Stimulated activated CD4-positive, alpha-beta T cell treated with anti-CD3 and anti-CD28 coated beads, Interleukin-2, amount 100 ng/mL, for 4 hours (primary cell): ENCODE measurements at regions not wholly inside any gene's neighbourhood (a gene's known extent, or its start where the extent isn't known, plus 50 kb on each side); places are given as distances from the start of the nearest gene placed in this dataset.
A peak's percentile ranks its signal among the peaks of the same experiment; 100 is the strongest.

Experiments
- DNase-seq: peaks from one replicate; pipeline ENCODE4 v3.0.0-alpha.2; 2020; ENCODE audit warnings: low read depth

DNA sequence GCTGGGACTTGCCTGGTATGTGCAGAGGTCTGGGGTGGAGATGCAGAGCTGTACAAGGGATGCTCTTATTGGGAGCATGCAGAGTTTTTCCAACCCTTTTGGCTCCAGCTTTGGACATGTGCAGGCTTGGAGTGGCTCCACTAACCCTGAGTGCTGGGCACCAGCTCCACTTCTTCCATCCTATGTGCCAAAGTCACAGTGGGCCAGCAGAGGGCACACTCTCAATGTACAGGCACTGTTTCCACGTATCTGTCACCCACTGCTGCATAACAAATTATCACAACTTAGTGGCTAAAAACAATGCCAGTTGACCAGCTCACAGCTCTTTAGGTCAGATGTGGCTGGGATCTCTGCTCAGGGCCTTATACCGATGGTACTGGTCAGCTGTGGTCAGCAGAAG, 631.8 kb downstream of the AJAP1 start:
- DNase-seq: peak; percentile 12

DNA sequence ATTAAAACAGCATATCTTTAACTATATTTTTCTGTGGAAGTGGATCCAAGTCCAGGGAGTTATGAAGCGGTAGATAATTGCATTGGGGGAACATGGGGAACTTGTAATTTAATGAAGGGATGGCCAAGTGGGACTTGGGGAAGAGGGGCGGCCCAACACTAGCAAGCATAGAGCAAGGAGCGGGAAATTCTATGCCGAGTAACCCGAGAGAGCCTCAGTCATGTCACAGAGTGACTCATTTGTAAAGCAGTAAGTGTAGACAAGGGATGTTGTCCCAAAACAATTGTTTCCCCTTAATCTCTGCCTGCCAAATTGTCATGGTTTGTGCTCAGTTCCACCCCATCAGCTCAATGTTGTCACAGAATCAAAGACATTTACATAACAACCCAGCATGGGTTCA, 620.1 kb downstream of the AJAP1 start:
- DNase-seq: no peak

DNA sequence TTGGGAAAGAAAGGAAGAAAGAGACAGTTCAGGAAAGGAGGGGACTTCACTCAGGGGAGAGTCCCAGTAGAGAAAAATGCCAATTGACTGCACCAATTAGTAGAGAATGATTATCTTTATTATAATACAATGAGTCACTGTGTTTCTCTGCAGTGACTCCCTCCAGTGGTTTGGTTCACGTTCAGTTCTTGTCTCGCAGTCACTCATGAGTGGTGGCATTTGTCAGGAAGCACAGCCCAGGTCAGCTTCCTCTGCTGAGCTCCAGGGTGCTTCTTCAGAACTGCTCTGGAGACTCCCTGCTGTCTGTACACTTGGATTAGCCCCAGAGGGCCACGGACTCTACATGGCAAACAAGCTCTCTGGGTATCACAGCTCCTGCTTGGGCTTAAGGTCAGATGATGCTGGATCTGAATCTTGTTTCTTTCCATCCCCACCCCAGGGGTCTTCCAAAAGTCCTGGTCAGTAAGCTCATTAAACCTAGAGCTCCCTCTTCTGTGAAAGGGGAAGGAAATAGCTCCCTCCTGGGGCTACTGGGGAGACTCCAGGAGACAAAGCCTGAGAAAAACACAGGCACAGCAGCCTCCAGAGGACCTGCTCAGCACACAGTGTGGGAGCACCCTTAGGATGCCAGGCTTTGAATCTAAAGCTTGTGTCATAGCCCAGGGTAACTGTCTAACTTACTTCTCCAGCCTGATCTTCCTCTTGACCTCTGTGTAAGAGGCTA, 619.0 kb downstream of the AJAP1 start:
- no peak for DNase-seq

DNA sequence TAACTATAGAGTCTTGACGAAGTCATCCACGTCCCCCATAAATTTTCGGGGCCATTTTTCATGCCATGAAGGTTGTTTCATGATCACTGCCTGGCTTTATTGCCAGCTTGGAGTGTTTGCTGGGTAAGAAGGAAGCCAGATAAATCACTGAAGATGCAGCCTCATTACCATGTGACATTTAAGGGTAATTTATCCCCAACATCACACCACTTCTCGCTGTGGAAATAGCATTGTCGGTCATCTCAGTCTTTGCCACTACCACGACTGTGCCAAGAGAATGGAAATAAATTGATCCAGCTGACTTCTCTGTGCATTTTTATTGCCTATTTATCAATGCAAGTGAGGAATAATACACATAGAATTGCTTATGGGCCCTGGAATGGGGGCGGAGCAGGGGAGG, 617.9 kb downstream of the AJAP1 start:
- DNase-seq: no peak

DNA sequence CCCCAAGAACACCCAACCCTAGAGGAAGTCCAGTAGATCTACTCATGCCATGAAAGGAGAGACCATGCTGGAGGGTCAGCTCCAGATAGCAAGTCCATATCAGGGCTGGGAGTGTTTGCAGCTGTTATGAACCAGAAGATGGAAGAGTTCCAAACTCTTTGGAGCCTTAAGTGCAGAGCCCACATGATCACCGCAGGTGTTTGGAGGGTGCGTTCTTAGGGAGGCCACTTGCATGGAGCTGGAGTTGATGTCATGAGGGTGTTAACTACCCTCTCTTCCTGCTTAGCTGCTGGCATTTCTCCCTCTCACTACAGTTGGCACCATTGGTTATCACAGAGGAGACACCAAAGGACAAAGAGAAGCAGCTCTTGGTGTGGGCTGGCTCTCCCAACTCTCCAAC, 616.9 kb downstream of the AJAP1 start:
- DNase-seq: no peak

DNA sequence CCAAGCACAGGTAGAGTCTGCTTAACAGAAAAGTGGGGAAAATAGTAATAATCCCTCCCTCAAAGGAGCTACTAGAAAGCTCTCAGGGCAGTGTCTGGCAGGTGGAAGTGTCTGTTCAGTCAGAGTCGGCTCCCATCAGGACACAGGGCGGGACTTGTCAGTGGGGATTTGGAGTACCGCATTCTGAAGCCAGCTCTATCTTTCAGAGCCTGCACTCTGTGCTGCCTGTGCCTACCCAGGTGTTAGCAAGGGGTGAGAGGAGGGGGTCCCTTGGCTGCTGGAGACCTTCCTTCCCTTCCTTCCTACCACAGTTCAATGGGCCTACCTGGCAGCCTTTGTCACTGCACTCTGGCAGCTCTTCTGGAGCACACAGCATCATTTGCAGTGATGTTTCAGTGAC, 615.5 kb downstream of the AJAP1 start:
- DNase-seq: no peak

DNA sequence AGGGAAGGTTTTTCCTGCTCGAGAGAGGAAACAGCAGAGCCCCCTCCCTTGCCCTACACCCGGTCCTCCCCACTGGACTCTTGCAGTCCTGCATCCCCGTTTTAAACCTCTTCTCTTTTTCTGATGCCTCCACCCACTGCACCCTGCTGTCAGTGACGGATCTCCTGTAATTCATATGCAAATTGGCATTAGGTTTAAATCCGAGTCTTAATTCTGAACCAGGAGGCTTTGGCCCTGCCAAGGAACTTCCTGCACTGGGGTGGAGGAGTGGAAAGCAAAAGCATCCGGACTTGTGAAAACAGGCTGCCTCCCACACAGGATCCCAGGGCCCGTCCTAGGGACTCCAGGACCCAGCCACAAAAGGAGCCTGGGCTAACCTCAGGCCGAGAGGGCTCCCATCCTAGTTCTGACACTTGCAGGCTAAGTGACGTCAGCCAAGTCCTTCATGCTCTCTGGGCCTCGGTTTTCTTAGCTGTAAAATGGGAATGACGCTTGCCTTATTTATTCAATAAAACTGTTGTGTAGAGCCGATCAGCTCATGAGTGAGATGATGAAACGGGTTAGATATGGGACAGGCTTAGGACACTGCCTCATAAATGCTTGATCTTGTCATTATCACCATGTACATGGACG, 613.3 kb downstream of the AJAP1 start:
- no peak for DNase-seq

DNA sequence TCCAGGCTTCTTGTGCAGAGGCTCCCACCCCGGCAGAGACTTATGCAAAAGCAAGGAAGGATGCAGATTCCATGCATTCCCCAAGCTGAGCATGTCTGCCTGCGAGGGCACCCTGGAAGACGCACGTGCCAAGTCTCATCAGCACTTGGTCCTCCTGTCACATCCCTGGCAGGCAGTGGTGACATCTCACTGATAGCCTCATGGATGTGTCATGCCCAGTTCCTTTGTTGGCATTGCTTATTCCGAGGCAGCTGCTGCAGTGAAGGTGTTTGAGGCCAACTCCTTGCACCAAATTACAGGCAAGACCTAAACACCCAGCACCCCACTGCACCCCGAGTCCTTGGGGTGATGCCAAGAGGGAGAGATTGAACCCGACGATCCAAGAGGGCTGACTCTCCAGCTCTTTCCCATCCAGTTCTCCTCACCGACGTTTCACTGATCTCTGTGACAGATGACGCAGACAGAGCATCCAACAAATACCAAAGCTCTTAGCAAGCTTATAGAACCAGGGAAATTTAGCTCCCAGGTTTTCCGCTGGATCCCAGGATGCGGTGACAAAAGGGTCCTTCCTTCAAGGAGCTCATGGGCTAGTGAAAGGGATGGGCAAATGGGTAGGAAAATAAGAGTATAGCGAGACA, 611.1 kb downstream of the AJAP1 start:
- no peak for DNase-seq

DNA sequence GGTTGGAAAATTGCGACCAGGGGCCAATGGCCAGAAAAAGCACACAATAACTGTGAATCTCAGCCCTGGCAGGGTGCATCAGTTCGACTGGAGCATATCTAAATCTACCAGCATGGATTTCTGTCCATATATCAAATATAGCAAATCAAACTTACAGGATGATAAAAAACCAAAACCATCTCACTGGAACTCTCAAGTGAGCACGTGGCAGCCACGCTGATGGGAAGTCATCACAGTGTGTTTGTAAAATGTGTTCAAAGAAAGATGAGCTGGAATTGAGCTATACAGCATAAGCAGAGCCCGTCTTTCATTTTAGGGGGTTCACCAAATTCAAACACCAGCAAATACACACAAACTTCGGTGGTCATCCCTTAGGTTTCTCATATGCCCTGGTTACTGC, 610.1 kb downstream of the AJAP1 start:
- no peak for DNase-seq

DNA sequence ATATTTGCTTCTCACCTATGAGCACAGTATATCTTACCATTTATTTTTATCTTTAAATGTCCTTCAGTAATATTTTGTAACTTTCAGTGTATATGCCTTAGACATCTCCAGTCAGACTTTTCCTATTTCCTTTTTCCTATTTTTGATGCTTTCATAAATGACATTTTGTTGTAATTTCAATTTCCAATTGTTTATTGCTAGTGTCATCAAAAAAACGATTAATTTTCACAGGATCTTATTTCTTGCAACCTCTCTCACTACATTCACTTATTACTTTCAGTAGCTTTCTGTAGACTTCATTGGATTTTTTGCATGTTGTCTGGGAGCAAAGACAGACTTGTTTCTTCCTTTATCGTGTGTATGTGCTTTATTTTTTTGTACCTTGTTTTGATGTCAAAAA, 602.4 kb downstream of the AJAP1 start:
- no peak for DNase-seq

DNA sequence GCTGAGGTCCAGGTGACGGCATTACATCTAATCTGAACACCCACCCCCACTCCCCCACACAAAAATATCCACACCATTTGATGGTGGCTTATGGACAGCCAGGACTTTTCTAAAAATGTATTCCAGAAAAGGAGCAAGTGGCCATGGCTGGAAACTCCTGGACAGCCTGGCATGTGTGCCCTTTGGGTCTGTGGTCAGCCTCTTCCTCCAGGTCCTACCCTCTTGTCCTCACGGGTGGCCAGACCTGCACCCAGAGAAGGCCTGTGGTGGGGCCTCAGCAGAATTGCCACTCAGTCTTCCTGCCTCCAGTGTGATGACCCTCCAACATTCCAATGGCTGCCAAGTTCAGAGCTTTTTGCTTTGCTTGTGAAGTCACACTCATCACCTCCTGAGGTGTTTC, 600.6 kb downstream of the AJAP1 start:
- no peak for DNase-seq

DNA sequence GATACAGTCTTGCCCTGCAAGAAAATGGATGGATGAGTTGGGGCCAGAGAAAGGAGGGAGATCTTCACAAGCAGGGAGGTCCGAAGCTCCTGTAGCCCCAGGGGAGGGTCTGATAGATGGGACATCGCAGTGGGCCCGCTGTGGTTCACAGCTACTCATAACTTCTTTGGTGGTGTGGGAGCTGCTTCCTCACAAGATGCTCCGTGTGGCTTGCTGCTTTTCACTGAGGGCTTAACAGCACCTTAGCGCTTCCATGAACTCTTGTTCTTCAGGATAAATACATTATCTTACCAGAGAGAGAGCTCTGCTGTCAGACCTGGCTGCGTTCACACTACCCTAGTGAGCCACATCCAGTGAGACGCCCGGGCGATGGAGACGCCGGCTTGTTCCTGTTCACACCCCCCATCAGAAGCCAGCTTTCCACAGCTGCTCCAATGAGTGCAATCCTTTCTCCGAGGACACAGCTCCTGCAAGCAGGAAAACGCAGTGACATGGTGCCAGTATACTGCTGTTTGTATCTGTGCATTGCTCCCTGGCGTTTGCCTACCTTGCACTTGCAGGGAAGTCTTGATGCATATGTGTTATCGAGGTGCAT, 599.8 kb downstream of the AJAP1 start:
- DNase-seq: no peak

DNA sequence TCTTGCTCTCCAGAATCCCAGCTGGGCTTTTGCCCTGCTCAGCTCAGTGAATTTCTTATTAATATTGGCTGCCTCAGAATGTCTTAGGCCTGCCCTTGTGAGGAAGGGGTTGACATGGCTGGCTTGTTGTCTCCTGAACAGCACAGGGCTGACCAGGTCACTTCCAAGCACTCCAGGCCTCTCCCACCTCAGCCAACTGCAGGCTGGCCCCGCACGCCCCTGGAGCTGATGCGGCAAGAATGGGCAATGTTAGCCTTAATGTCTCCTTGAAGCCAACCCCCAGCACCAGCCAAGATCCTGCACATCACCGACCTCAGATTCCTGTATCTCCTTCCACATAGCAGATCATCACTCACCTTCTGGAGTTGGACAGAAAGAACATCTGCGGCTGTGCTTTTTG, 598.6 kb downstream of the AJAP1 start:
- DNase-seq: no peak

DNA sequence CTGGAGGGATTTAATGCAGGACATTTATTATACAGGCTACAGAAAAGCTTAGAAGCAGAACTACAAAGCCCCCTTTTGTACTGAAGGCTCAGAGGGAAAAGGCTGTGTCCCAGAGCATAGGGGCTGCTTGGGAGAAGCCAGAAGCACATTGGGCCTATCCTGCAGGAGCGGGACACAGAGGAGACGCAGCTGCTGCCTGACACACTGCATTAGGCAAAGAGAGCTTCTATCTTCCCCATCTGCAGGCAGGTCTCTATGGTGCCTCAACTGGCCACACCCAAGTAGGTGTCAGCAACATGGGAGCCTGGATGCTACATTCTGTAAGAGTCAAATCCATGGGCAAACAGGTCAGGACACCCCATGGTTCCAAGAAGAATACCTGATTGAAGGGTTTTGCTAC, 595.9 kb downstream of the AJAP1 start:
- no peak for DNase-seq

DNA sequence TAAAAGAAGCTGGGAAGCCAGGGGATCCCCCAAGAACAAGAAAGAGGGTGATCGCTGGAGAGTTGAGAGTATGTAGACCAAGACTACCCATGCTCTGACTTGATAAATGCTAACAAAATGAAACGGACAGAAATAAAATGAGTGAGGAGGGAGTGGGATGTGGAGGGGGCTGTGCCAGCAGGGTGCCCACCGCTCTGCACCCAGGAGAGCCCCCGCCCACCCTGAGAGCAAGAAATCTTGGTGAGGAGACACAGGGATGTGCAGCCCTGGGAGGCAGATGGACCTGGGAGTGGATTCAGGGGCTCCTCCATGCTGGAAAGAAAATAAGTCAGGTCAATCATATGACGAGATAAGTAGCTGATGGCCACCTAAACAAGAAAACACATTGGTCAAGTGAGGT, 590.9 kb downstream of the AJAP1 start:
- DNase-seq: no peak

DNA sequence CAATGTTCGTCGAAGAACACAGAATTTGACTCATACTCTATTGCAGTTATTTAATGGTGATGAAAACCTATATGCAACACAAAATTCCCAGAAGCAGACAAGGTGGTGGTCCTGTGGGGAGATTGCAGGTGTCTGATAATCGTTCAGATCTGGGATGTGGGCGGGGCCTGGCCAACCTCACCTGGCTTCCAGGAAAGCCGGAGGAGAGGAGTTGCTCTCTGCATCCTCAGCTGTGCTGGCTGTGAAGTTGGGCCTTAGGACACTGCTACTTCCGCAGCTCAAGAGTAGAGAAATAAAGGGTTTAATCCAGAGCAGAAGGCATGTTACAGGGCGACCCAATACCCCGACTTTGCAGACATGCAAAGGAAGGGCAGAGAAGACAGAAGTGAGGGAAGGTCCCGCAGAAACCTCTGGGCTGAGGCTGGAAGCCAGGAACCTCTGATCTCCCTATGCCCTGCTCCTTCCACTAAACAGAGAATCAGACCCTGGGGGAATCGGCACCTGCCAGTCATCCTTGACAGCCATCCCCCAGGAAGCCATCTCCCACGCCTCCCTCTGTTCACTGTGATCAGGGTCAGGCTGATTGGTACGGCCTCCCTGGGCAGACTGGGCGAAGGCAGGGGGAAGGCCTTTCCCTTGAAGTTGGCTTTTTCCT, 590.3 kb downstream of the AJAP1 start:
- DNase-seq: no peak

DNA sequence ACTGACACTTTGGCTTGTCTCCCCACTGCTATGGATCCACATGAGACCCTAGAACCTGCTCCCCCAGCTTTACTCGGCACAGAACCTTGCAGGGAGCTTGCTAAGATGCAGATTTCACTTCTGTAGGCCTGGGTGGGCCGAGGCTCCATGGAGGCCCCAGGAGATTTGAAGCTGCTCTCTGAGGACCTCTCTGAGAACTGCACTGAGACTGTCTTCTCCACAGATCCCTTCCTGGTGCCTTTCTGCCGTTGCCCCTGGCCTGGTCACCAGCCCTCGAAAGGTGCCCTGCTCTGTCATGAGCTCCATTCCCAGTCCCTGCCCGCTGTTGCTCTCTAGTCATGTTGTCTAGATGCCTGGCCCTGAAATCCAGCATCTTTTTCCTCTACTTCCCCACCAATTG, 588.4 kb downstream of the AJAP1 start:
- no peak for DNase-seq

DNA sequence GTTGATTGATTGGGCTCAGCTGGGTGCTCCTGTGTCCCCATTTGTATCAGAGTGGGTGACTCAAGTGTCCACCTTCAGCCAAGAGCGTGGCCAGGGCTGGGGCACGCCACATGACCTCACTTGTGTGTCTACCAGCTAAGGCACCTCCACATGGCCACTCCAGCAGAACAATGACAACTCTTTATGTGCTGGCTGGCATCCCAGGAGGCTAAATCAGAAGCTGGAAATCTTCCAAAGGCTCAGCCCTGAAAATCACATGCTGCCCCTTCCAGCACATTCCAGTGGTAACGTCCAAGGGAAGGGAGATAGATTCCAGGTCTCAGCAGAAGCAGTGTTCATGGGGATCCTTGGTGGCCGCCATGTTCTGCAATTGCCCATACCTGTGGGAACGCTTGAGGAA, 585.5 kb downstream of the AJAP1 start:
- no peak for DNase-seq

DNA sequence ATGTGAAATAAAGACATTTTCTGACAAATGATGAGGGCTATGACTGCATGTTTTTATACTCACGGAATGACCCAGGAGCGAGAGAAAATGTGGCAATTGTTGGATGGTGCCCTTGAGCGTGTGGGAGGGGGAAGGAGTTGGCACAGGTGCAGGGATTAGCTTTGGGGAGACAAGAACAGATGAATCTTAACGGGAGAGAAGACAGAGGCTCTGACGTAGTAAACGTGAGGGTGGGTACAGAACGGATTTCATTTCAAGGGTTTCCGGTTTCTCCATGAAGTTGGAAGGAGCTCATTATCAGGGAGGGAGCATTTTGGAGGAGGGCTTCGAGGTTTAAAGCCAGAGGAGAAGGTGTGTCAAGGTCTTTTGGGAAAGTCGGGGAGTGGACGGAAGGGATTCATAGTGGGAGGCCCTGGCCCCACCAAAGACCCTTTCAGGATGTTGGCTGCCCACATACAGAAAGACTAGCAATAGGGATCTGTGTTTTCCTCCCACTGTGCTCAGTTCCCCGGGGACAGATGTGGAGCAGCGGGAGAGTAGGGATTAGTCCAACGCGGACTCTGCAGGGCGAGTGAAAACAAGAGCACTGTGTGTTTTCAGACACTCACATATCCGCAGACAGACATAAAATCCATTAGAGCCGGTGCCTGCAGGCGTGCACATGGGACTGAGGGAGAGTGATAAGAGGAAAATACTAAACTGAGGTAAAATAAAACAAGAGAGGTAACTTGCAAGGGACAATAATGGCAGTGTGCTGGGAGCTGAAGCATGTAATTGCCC, 584.1 kb downstream of the AJAP1 start:
- no peak for DNase-seq

DNA sequence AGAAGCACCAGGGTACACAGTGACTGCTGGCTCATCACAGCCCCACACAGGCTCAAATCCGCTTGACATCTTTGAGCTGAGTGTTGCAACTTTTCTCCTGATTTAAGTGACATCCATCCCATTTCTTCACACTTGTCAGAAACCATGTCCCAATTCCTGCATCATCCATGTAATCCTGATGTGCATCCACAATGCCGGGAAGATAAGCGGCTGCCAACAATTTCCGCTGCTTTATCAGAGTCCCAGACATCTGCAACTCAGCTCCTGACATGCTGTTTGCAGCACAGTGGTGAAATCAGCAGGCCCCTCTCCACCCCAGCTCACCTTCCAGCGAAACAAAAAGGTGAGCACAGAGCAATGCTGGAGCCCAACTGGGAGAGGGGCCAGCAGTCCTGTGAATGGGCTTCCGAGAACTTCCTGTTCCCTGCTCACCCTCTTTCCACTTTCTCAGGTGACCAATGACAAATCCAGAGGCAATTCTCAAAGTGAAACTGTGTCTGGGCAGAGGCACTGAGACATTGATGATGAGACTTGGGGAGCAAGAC, 581.0 kb downstream of the AJAP1 start:
- DNase-seq: no peak

DNA sequence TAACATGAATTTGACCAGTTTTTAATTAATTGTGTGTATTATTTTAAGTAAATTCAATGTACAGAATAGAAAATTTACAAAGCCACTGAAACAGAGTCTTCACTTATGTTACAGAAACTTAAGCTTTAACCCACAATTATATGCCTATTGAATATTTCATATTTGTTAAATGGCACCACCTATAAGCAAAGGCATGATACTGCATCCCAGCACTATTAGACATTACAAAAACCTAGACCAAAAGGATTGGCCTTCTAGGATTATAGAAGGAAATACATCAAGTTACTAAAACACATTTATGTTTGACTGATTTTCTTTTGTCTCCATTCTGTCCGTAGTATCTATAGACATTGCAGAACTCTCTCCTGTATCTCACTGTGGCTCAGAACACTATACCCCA, 578.1 kb downstream of the AJAP1 start:
- no peak for DNase-seq
